ENCODE measurements at regions not wholly inside any gene's neighbourhood (a gene's known extent, or its start where the extent isn't known, plus 50 kb on each side); places are given as distances from the start of the nearest gene placed in this dataset.
"Not testable (repeated sequence)": the region's sequence is repeated elsewhere in the genome, so short reads cannot be mapped to it uniquely, and the experiment has no call there.

DNA sequence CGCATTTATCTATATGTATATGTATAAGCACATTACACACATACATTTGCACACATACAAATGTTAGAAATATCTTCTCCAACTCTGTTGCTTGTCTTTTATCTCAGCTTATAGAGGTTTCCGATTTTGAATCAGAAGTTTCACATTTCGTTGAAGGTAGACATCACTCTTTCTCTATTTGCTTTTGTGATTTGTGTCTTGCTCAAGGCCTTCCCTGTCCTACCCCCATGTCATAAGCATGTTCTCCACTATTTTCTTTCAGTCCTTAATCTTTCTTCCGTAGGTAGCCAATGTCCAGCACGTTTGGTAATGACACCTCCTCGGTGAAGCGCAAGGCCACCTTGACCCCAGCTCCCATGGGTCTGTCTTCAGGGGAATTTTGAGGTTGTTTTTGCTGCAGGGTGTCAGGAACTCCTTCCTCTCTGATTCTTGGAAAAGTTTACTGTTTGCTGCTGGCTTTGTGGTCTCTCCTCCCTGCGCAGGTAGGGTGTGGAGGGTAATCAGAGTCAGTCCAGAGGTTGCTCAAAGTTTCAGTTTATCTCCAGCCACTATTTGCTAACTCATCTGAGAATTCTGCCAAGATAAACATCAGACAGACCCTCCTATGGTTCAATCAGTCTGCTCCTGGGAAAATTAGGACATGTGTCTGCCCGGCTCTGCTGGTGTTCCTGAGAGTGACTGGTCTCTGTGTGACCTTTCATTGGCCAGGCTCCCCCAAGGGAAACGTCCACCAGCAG lies 171.7 kb downstream of the BCL2L11 start:
- H3K27ac ChIP-seq: peak overlapping the region; percentile 87
- not testable (repeated sequence) for H3K9me2 ChIP-seq (replicated peaks; ENCODE audit: insufficient read depth); H4K20me1 ChIP-seq (ENCODE audit: insufficient read depth, poor library complexity, severe bottlenecking); H3K79me2 ChIP-seq; H2AFZ ChIP-seq; DNase-seq (ENCODE audit: low spot score); H3K36me3 ChIP-seq (replicated peaks; ENCODE audit: insufficient read depth, low read depth); H3K27me3 ChIP-seq; H3K4me3 ChIP-seq; H3K9me3 ChIP-seq (ENCODE audit: low read depth); H3K4me1 ChIP-seq (ENCODE audit: insufficient read depth); H3K4me2 ChIP-seq
- WGBS (ENCODE audit: low lambda C conversion rate, missing lambda C conversion rate): 55% methylated on average over 8 of the region's 10 CpGs

DNA sequence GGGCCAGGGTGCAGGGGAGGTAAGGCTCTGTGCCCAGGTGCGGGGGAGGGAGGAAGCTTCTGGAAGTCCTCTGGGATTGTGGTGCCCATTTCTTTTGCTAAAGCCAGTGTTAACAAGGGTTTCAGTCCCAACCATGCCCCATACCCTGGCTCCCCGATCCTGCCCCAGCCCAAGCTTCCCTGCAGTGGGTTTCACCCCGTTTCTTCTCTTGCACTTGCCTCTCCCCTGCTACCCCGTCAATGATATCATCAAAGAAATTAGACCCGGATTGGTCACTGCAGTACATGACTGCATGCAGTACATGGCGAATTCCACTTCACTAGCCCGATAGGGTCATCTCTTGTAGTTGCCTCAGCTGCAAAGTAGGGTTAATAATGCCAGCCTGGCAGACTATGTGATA lies 174.0 kb downstream of the BCL2L11 start:
- not testable (repeated sequence) for H3K4me2 ChIP-seq; DNase-seq (ENCODE audit: low spot score); H3K4me1 ChIP-seq (ENCODE audit: insufficient read depth); H3K9me2 ChIP-seq (replicated peaks; ENCODE audit: insufficient read depth); H3K4me3 ChIP-seq; H3K9me3 ChIP-seq (ENCODE audit: low read depth); H3K27me3 ChIP-seq; H3K79me2 ChIP-seq; H2AFZ ChIP-seq; H3K36me3 ChIP-seq (replicated peaks; ENCODE audit: insufficient read depth, low read depth); H4K20me1 ChIP-seq (ENCODE audit: insufficient read depth, poor library complexity, severe bottlenecking); H3K27ac ChIP-seq
- WGBS (ENCODE audit: low lambda C conversion rate, missing lambda C conversion rate): 89% methylated on average over 3 of the region's 7 CpGs

DNA sequence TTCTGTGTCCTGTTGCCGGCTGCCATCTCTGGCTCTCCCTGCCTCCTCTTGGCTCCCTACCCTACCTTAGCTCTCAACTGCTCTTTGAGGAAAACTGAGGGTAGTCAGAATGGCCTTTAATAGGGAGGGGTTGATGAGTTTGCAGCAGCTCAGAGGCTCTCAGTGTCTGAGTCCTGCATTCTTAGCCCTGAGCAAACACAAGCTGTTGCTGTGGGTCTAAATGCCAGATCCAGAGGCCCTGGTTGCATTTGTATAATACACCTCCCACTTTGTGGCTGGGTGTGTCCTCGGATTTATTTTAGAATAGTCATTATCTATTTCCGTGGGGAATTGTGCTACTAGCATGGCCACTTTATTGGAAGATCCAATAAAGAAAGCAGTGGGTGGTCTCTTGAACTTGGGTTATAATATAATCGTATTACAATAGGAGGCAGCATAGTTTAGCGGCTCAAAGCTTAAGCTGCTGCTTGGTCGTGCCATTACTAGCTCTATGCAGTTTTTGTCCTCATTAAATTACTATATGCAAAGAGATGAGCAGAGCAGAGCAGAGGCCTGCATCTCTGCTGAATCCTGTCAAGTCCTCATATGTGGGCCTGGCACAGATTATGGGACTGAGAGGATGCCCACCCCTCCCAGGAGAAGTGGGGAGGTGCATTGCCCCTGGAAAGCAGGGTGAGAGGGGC lies 175.5 kb downstream of the BCL2L11 start:
- not testable (repeated sequence) for DNase-seq (ENCODE audit: low spot score); H3K27ac ChIP-seq; H3K4me1 ChIP-seq (ENCODE audit: insufficient read depth); H3K4me3 ChIP-seq; H3K36me3 ChIP-seq (replicated peaks; ENCODE audit: insufficient read depth, low read depth); H3K9me3 ChIP-seq (ENCODE audit: low read depth); H3K27me3 ChIP-seq; H3K79me2 ChIP-seq; H3K9me2 ChIP-seq (replicated peaks; ENCODE audit: insufficient read depth); H3K4me2 ChIP-seq; H2AFZ ChIP-seq; H4K20me1 ChIP-seq (ENCODE audit: insufficient read depth, poor library complexity, severe bottlenecking)
- WGBS (ENCODE audit: low lambda C conversion rate, missing lambda C conversion rate): 50% methylated on average over 5 of the region's 6 CpGs

DNA sequence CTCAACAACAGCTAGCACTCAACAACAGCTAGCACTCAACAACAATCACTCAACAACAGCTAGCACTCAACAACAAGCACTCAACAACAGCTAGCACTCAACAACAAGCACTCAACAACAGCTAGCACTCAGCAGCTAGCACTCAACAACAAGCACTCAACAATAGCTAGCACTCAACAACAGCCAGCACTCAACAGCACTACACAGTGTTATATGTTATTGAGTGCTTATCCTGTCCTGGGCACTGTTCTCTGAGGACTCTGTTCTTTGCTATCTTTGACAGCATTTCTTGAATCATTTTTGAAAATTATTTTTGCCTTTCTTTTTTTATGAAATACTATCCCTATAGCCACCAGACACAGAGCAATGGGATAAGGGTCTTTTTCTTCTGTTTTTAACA lies 176.4 kb downstream of the BCL2L11 start:
- H2AFZ ChIP-seq; H3K27ac ChIP-seq; H3K27me3 ChIP-seq; H4K20me1 ChIP-seq (ENCODE audit: insufficient read depth, poor library complexity, severe bottlenecking); H3K4me3 ChIP-seq; H3K9me2 ChIP-seq (replicated peaks; ENCODE audit: insufficient read depth); H3K9me3 ChIP-seq (ENCODE audit: low read depth); H3K79me2 ChIP-seq; H3K4me2 ChIP-seq; H3K4me1 ChIP-seq (ENCODE audit: insufficient read depth); DNase-seq (ENCODE audit: low spot score); H3K36me3 ChIP-seq (replicated peaks; ENCODE audit: insufficient read depth, low read depth): not testable (repeated sequence)

DNA sequence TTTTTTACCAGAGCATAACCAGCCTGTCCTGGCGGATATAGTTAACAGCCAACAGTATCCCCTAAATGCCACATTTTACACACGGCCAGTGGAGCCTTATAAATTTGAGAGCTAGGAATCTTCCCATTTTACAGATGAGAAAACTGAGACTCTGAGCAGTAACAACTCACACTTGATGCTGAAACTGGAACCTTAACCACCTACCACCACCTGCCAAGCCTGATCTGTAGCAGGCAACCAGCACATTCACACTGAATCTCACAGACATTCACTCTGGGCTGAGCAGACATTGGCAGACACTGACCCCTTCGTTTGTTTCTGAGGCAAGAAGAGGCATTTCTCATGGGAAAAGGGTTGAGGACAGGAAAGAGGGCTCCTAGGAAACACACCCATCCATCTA lies 178.2 kb downstream of the BCL2L11 start:
- not testable (repeated sequence) for H3K4me1 ChIP-seq (ENCODE audit: insufficient read depth); H3K4me3 ChIP-seq; H3K27ac ChIP-seq; DNase-seq (ENCODE audit: low spot score); H4K20me1 ChIP-seq (ENCODE audit: insufficient read depth, poor library complexity, severe bottlenecking); H3K4me2 ChIP-seq; H3K36me3 ChIP-seq (replicated peaks; ENCODE audit: insufficient read depth, low read depth); H2AFZ ChIP-seq; H3K27me3 ChIP-seq; H3K9me2 ChIP-seq (replicated peaks; ENCODE audit: insufficient read depth); H3K79me2 ChIP-seq; H3K9me3 ChIP-seq (ENCODE audit: low read depth)
- 91% methylated on average over 3 of the region's 3 CpGs for WGBS (ENCODE audit: low lambda C conversion rate, missing lambda C conversion rate)

DNA sequence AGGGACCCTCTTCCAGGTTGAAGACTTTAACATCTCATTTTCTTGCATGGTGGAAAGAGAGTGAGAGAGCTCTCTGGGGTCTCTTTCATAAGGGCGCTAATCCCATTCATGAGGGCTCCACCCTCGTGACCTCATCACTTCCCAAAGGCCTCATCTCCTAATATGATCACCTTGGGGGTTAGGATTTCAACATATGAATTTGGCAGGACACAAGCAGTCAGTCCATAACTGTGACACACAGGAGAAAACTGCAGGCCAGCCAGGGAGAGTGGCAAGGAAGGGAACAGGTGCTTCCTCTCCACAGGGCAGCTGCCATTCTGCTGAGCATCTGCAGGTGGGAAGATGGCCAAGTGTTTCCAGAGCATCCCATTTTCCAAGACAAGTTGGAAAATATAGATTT lies 178.9 kb downstream of the BCL2L11 start:
- not testable (repeated sequence) for H4K20me1 ChIP-seq (ENCODE audit: insufficient read depth, poor library complexity, severe bottlenecking); H3K4me3 ChIP-seq; H3K9me3 ChIP-seq (ENCODE audit: low read depth); H3K79me2 ChIP-seq; H3K9me2 ChIP-seq (replicated peaks; ENCODE audit: insufficient read depth); H3K27ac ChIP-seq; H3K4me1 ChIP-seq (ENCODE audit: insufficient read depth); H3K27me3 ChIP-seq; DNase-seq (ENCODE audit: low spot score); H3K36me3 ChIP-seq (replicated peaks; ENCODE audit: insufficient read depth, low read depth); H3K4me2 ChIP-seq; H2AFZ ChIP-seq
- 92% methylated on average over 2 of the region's 2 CpGs for WGBS (ENCODE audit: low lambda C conversion rate, missing lambda C conversion rate)

DNA sequence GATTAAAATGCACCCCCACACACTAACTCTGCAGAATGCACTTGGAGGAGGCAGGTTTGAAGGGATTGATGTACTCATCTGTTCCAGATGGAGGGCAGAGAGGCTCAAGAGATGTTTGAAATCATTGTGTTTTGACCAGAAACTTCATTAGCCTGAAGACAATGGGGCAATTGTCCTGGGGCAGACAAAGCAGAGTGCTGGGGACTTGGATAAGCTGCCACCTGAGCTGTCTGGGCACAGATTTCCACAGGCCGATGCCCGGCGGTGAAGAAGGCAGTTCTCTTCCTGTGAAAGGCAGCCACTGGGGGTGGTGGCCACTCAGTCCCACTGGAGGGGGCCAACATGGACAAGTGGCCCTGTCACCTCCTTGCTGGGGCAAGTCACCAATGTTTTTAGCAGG lies 181.0 kb downstream of the BCL2L11 start:
- not testable (repeated sequence) for H3K27ac ChIP-seq; H3K4me2 ChIP-seq; H3K9me3 ChIP-seq (ENCODE audit: low read depth); H3K27me3 ChIP-seq; H3K9me2 ChIP-seq (replicated peaks; ENCODE audit: insufficient read depth); DNase-seq (ENCODE audit: low spot score); H4K20me1 ChIP-seq (ENCODE audit: insufficient read depth, poor library complexity, severe bottlenecking); H3K79me2 ChIP-seq; H3K36me3 ChIP-seq (replicated peaks; ENCODE audit: insufficient read depth, low read depth); H3K4me1 ChIP-seq (ENCODE audit: insufficient read depth); H2AFZ ChIP-seq; H3K4me3 ChIP-seq
- no CpG with 5 or more reads among the region's 3 CpGs for WGBS (ENCODE audit: low lambda C conversion rate, missing lambda C conversion rate)

DNA sequence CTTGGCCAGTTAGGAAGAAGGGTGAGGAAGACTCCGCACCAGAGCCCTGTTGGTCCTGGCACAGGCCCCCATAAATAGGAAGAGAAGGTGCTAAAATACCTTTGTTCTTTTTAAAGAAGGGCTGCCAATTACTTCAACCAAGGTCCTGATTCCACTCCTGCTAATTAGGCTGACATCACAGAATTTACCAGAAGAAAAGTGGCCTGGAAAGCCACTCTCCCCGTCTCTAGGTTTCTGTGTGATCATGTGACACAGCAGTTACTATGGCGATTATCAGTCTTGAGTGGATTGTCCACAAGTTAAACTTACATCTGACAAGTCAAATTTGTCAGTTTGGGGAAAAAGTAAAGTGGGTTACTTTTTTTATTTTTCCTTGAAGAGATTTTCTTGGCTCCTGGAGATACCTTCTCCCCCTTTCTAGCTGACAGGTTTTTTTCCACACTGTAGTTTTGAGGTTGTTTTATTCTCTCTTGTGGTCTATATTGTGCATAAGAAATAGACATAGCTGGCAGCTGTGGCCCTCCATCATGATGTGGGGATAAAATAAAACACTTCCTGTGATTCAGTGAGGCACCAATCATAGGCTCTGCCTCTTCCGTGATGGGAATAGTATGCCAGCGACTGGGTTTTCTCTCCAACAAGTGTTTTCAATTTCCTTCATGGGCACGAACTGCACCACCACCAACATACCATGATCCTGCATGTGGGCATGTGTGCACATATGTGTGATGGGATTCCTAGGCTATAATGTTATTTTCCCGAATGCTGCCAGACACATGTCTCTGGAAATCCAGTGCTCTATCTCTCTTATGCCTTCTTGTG lies 181.9 kb downstream of the BCL2L11 start:
- WGBS (ENCODE audit: low lambda C conversion rate, missing lambda C conversion rate): 83% methylated on average over 6 of the region's 7 CpGs
- H3K9me3 ChIP-seq (ENCODE audit: low read depth); H4K20me1 ChIP-seq (ENCODE audit: insufficient read depth, poor library complexity, severe bottlenecking); H3K4me1 ChIP-seq (ENCODE audit: insufficient read depth); H3K4me3 ChIP-seq; H3K4me2 ChIP-seq; DNase-seq (ENCODE audit: low spot score); H3K27me3 ChIP-seq; H3K9me2 ChIP-seq (replicated peaks; ENCODE audit: insufficient read depth); H3K36me3 ChIP-seq (replicated peaks; ENCODE audit: insufficient read depth, low read depth); H3K27ac ChIP-seq; H3K79me2 ChIP-seq; H2AFZ ChIP-seq: not testable (repeated sequence)

DNA sequence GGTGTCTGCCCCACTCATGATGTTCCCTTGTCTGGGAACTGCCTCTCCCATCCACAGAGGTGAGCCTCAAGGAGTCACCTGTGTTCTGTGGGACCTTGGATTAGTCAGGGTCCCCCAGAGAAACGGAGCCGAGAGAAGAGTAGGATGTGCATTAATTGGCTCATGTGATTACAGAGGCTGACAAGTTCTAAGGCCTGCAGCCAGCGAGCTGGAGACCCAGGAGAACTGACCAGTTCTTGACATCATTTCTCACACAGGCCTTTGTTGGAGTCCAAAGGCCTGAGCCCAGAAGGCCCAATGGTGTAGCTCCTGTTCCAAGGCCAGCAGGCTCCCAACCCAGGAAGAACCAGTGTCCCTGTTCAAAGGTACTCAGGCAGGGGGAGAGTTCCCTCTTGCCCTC lies 186.6 kb downstream of the BCL2L11 start:
- H3K4me1 ChIP-seq (ENCODE audit: insufficient read depth); H3K36me3 ChIP-seq (replicated peaks; ENCODE audit: insufficient read depth, low read depth); DNase-seq (ENCODE audit: low spot score); H3K4me3 ChIP-seq; H3K27ac ChIP-seq; H3K4me2 ChIP-seq; H3K27me3 ChIP-seq; H2AFZ ChIP-seq; H3K9me2 ChIP-seq (replicated peaks; ENCODE audit: insufficient read depth); H3K9me3 ChIP-seq (ENCODE audit: low read depth); H4K20me1 ChIP-seq (ENCODE audit: insufficient read depth, poor library complexity, severe bottlenecking); H3K79me2 ChIP-seq: not testable (repeated sequence)
- WGBS (ENCODE audit: low lambda C conversion rate, missing lambda C conversion rate): 96% methylated on average over 3 of the region's 3 CpGs
